ENCODE measurements at regions not wholly inside any gene's neighbourhood (a gene's known extent, or its start where the extent isn't known, plus 50 kb on each side); places are given as distances from the start of the nearest gene placed in this dataset.

- TF ChIP-seq CTCF (IDR thresholded peaks at IDR 0.05) = no peak
- no peak for TF ChIP-seq POLR2A (IDR thresholded peaks at IDR 0.05)
Measured at GRCh38 chr9:32234451-32234850, 150.0 kb upstream of the ACO1 start.

All from testis (tissue), 2 donors.